ENCODE measurements at regions not wholly inside any gene's neighbourhood (a gene's known extent, or its start where the extent isn't known, plus 50 kb on each side); places are given as distances from the start of the nearest gene placed in this dataset.

DNA sequence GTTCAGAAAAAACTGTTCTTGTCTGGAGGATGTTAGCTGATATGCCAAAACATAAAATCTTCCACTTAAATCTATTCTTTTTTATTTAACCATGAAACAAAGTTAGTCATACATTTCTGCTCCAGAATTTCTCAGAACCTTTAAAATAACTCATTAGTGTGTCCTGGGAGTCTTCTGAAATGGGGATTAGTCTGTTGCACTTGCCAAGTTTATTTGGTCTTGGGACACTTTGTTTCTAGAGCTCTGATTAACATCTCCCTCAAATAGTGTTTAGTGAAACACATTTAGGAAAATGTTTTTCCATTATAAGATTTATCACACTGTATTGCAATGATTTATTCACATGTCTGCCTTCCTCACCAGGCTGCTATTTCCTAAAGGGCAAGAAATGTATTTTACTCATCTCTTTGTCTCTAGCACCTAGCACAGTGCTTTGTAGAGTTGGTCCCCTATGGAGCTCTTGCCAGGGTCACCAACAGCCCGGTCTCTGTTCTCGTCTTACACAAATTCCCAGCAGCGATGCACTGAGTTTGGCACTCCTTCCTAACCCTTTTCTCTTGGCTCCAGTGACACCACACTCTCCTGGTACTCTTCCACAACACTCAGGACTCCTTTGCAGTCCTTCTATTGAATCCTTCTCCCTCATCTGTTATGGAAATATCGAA, 189.2 kb downstream of the CSNK2A3 start:
- Histone ChIP-seq H3K36me3 (ENCODE audit: control insufficient read depth, insufficient read depth, low read length) (no peaks in the 10 kb centered on the region), H3K9me3 (ENCODE audit: control insufficient read depth, low read length) (no peaks in the 10 kb centered on the region), H3K27ac (ENCODE audit: insufficient read depth, low read depth, low read length, poor library complexity, severe bottlenecking) (no peak overlapping the region), H3K4me1 (ENCODE audit: control insufficient read depth, insufficient read depth, low read length) (no peaks in the 10 kb centered on the region), H3K4me3 (ENCODE audit: insufficient read depth, low read depth, low read length) (no peak overlapping the region), H3K27me3 (ENCODE audit: control insufficient read depth, insufficient read depth, low read length, poor library complexity, severe bottlenecking) (no peaks in the 10 kb centered on the region)
- WGBS, 2 experiments = 87 to 90% methylated on average over 4 of the region's 4 CpGs

- Histone ChIP-seq H3K9me3 (ENCODE audit: control insufficient read depth, low read length) (no peaks in the 10 kb centered on the region), H3K4me3 (ENCODE audit: insufficient read depth, low read depth, low read length) (no peak overlapping the region), H3K27me3 (ENCODE audit: control insufficient read depth, insufficient read depth, low read length, poor library complexity, severe bottlenecking) (no peaks in the 10 kb centered on the region), H3K36me3 (ENCODE audit: control insufficient read depth, insufficient read depth, low read length) (no peaks in the 10 kb centered on the region), H3K4me1 (ENCODE audit: control insufficient read depth, insufficient read depth, low read length) (no peaks in the 10 kb centered on the region), H3K27ac (ENCODE audit: insufficient read depth, low read depth, low read length, poor library complexity, severe bottlenecking) (no peak overlapping the region)
- 83 to 84% methylated on average over 5 of the region's 5 CpGs for WGBS, 2 experiments
Measured at GRCh38 chr11:11163236-11163635, 189.8 kb downstream of the CSNK2A3 start.

DNA sequence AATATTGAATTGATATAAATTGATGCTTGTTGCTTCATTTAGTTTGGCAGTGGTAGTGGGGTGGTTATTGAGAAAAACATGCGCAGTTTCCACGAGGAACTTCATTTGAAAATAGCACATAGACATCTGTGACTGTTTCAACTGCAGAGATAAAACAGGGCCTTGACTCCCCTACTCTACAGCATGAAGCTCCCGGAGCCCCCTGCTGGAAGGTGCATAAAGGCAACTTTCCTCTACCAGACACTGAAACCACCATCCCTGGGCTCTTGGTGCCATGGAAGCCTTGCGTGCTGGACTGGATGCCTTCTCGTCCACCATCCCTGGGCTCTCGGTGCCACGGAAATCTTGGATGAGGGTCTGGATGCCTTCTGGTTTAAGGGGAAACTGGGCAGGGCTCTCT, 195.9 kb downstream of the CSNK2A3 start:
- H3K9me3 ChIP-seq (ENCODE audit: control insufficient read depth, low read length) = no peaks in the 10 kb centered on the region
- no peaks in the 10 kb centered on the region for H3K4me1 ChIP-seq (ENCODE audit: control insufficient read depth, insufficient read depth, low read length)
- no peak overlapping the region for H3K4me3 ChIP-seq (ENCODE audit: insufficient read depth, low read depth, low read length)
- H3K36me3 ChIP-seq (ENCODE audit: control insufficient read depth, insufficient read depth, low read length) = no peaks in the 10 kb centered on the region
- H3K27me3 ChIP-seq (ENCODE audit: control insufficient read depth, insufficient read depth, low read length, poor library complexity, severe bottlenecking) = no peaks in the 10 kb centered on the region
- 85 to 88% methylated on average over 7 of the region's 7 CpGs for WGBS, 2 experiments
- H3K27ac ChIP-seq (ENCODE audit: insufficient read depth, low read depth, low read length, poor library complexity, severe bottlenecking) = no peak overlapping the region

DNA sequence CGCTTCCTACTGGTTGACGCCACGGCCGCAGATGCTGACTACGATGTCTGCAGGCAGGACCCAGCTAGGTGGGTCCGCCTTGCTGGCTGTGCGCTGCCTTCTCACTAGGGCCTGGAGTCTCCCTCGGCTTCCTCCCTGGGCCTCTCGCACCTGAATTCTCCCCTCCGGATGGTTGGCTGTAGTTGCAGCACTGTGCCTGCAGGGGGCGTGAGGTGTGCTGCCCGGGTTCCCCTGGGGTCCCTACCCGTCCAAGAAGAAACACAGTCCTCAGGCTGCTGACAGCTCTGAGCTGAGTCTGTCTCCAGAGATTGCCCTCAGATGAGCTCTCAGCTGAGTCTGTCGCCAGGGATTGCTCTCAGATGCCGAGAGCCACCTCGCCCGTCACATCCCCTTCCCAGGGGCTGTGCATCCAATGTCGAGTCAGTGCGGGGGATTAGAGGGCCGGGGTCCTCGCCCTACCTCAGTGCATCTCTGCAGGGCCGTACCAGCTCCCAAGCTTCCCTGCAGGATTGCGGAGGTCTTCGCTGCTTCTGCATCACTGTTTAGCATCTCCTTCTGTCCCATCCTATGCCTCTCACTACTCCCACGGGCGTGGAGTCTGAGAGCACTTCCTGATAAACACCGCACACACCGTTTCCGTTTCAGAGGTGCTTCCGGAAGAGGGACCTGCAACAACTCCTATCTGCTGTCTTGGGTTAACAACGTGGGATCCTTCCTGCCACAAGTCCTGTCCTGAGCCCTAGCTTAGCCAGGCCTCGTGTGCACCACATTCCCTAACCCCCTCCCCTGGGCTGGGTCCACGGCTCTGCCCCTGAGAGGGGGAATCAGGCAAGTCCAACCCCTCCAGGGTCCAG, 196.9 kb downstream of the CSNK2A3 start:
- no peaks in the 10 kb centered on the region for H3K9me3 ChIP-seq (ENCODE audit: control insufficient read depth, low read length)
- 73 to 75% methylated on average over 33 of the region's 33 CpGs for WGBS, 2 experiments
- no peak overlapping the region for H3K4me3 ChIP-seq (ENCODE audit: insufficient read depth, low read depth, low read length)
- H3K27ac ChIP-seq (ENCODE audit: insufficient read depth, low read depth, low read length, poor library complexity, severe bottlenecking) = no peak overlapping the region
- H3K27me3 ChIP-seq (ENCODE audit: control insufficient read depth, insufficient read depth, low read length, poor library complexity, severe bottlenecking) = no peaks in the 10 kb centered on the region
- H3K4me1 ChIP-seq (ENCODE audit: control insufficient read depth, insufficient read depth, low read length) = no peaks in the 10 kb centered on the region
- H3K36me3 ChIP-seq (ENCODE audit: control insufficient read depth, insufficient read depth, low read length) = no peaks in the 10 kb centered on the region

GRCh38 chr11:11152877-11153276, 200.2 kb downstream of the CSNK2A3 start:
- Histone ChIP-seq H3K36me3 (ENCODE audit: control insufficient read depth, insufficient read depth, low read length) (no peaks in the 10 kb centered on the region), H3K4me3 (ENCODE audit: insufficient read depth, low read depth, low read length) (no peak overlapping the region), H3K9me3 (ENCODE audit: control insufficient read depth, low read length) (no peaks in the 10 kb centered on the region), H3K27me3 (ENCODE audit: control insufficient read depth, insufficient read depth, low read length, poor library complexity, severe bottlenecking) (no peaks in the 10 kb centered on the region), H3K27ac (ENCODE audit: insufficient read depth, low read depth, low read length, poor library complexity, severe bottlenecking) (no peak overlapping the region), H3K4me1 (ENCODE audit: control insufficient read depth, insufficient read depth, low read length) (peaks cover 4% of the 10 kb centered on the region)
- WGBS, 2 experiments = 88 to 93% methylated on average over 4 of the region's 4 CpGs

- Histone ChIP-seq H3K9me3 (ENCODE audit: control insufficient read depth, low read length) (no peaks in the 10 kb centered on the region), H3K4me3 (ENCODE audit: insufficient read depth, low read depth, low read length) (no peak overlapping the region), H3K27ac (ENCODE audit: insufficient read depth, low read depth, low read length, poor library complexity, severe bottlenecking) (no peak overlapping the region), H3K4me1 (ENCODE audit: control insufficient read depth, insufficient read depth, low read length) (peaks cover 5% of the 10 kb centered on the region), H3K36me3 (ENCODE audit: control insufficient read depth, insufficient read depth, low read length) (no peaks in the 10 kb centered on the region), H3K27me3 (ENCODE audit: control insufficient read depth, insufficient read depth, low read length, poor library complexity, severe bottlenecking) (no peaks in the 10 kb centered on the region)
- whole genome bisulfite sequencing, 2 experiments = 94 to 95% methylated on average over 8 of the region's 8 CpGs
Measured at GRCh38 chr11:11149671-11150459, 203.2 kb downstream of the CSNK2A3 start.

- H3K9me3 ChIP-seq (ENCODE audit: control insufficient read depth, low read length) = no peaks in the 10 kb centered on the region
- peaks cover 5% of the 10 kb centered on the region for H3K4me1 ChIP-seq (ENCODE audit: control insufficient read depth, insufficient read depth, low read length)
- 68 to 72% methylated on average over 4 of the region's 4 CpGs for WGBS, 2 experiments
- no peak overlapping the region for H3K4me3 ChIP-seq (ENCODE audit: insufficient read depth, low read depth, low read length)
- H3K27me3 ChIP-seq (ENCODE audit: control insufficient read depth, insufficient read depth, low read length, poor library complexity, severe bottlenecking) = no peaks in the 10 kb centered on the region
- no peaks in the 10 kb centered on the region for H3K36me3 ChIP-seq (ENCODE audit: control insufficient read depth, insufficient read depth, low read length)
- H3K27ac ChIP-seq (ENCODE audit: insufficient read depth, low read depth, low read length, poor library complexity, severe bottlenecking) = no peak overlapping the region
Measured at GRCh38 chr11:11148596-11148995, 204.5 kb downstream of the CSNK2A3 start.

GRCh38 chr11:11148104-11148509, 204.9 kb downstream of the CSNK2A3 start:
- Histone ChIP-seq H3K36me3 (ENCODE audit: control insufficient read depth, insufficient read depth, low read length) (no peaks in the 10 kb centered on the region), H3K27ac (ENCODE audit: insufficient read depth, low read depth, low read length, poor library complexity, severe bottlenecking) (no peak overlapping the region), H3K27me3 (ENCODE audit: control insufficient read depth, insufficient read depth, low read length, poor library complexity, severe bottlenecking) (no peaks in the 10 kb centered on the region), H3K9me3 (ENCODE audit: control insufficient read depth, low read length) (no peaks in the 10 kb centered on the region), H3K4me1 (ENCODE audit: control insufficient read depth, insufficient read depth, low read length) (peaks cover 5% of the 10 kb centered on the region), H3K4me3 (ENCODE audit: insufficient read depth, low read depth, low read length) (no peak overlapping the region)
- WGBS, 2 experiments = 51 to 57% methylated on average over 5 of the region's 5 CpGs

GRCh38 chr11:11146830-11147229, 206.2 kb downstream of the CSNK2A3 start:
- WGBS, 2 experiments = 95% methylated on average over 5 of the region's 5 CpGs
- H3K9me3 ChIP-seq (ENCODE audit: control insufficient read depth, low read length) = no peaks in the 10 kb centered on the region

GRCh38 chr11:11143849-11144248, 209.2 kb downstream of the CSNK2A3 start:
- H3K4me1 ChIP-seq (ENCODE audit: control insufficient read depth, insufficient read depth, low read length) = peaks cover 11% of the 10 kb centered on the region
- no peak overlapping the region for H3K4me3 ChIP-seq (ENCODE audit: insufficient read depth, low read depth, low read length)
- H3K27me3 ChIP-seq (ENCODE audit: control insufficient read depth, insufficient read depth, low read length, poor library complexity, severe bottlenecking) = no peaks in the 10 kb centered on the region
- H3K9me3 ChIP-seq (ENCODE audit: control insufficient read depth, low read length) = no peaks in the 10 kb centered on the region
- no peaks in the 10 kb centered on the region for H3K36me3 ChIP-seq (ENCODE audit: control insufficient read depth, insufficient read depth, low read length)
- no peak overlapping the region for H3K27ac ChIP-seq (ENCODE audit: insufficient read depth, low read depth, low read length, poor library complexity, severe bottlenecking)
- 92 to 94% methylated on average over 6 of the region's 6 CpGs for WGBS, 2 experiments

More at GRCh38 chr11:11146830-11147229, 206.2 kb downstream of the CSNK2A3 start:
- no peaks in the 10 kb centered on the region for H3K27me3 ChIP-seq (ENCODE audit: control insufficient read depth, insufficient read depth, low read length, poor library complexity, severe bottlenecking)
- peaks cover 5% of the 10 kb centered on the region for H3K4me1 ChIP-seq (ENCODE audit: control insufficient read depth, insufficient read depth, low read length)
- H3K36me3 ChIP-seq (ENCODE audit: control insufficient read depth, insufficient read depth, low read length) = no peaks in the 10 kb centered on the region
- no peak overlapping the region for H3K27ac ChIP-seq (ENCODE audit: insufficient read depth, low read depth, low read length, poor library complexity, severe bottlenecking)
- H3K4me3 ChIP-seq (ENCODE audit: insufficient read depth, low read depth, low read length) = no peak overlapping the region

Data from ectodermal cell (in vitro differentiated cells).